Panc1 (cell line): ENCODE measurements at regions not wholly inside any gene's neighbourhood (a gene's known extent, or its start where the extent isn't known, plus 50 kb on each side); places are given as distances from the start of the nearest gene placed in this dataset.

ENCODE experiments used
- ATAC-seq: fragments of 200-7000 bp; cut with Tn5 transposase; 2 replicates; pipeline ENCODE4 v1.9.1; 2020; ENCODE audit warnings: mild to moderate bottlenecking, moderate library complexity
- BruUV-seq: library from RNA; stranded (reverse); fragments of 400-500 nt; replicated peaks from 2 replicates; lab custom pipeline; 2021; lab: Mats Ljungman, UMichigan
- CTCF ChIA-PET: fragments of 300-600 bp; sonication (Branson Sonifier 250); formaldehyde crosslinking; loops from one replicate; lab custom pipeline; 2022; ENCODE audit warnings: antibody characterized with exemption; lab: Charles Lee
- POLR2A ChIA-PET: fragments of 300-600 bp; sonication (Branson Sonifier 250); formaldehyde crosslinking; loops from one replicate; lab custom pipeline; 2022; ENCODE audit warnings: antibody characterized with exemption; lab: Charles Lee
- DNase-seq: peaks from one replicate; pipeline ENCODE4 v3.0.0-alpha.2; 2010; ENCODE audit warnings: low read depth, low spot score
- H3K27ac ChIP-seq: 2 replicates; pipeline ENCODE4 v1.5.1; 2011; ENCODE audit warnings: mild to moderate bottlenecking, low read length, inconsistent platforms
- H3K27me3 ChIP-seq: fragments of 200-500 bp; sonication (Bioruptor generic); 2 replicates; pipeline ENCODE4 v1.6.0; 2014; ENCODE audit warnings: low read length, inconsistent platforms; ENCODE audit not compliant: control insufficient read depth, insufficient read depth
- H3K36me3 ChIP-seq: fragments of 200-500 bp; sonication (Bioruptor generic); 2 replicates; pipeline ENCODE4 v1.5.1; 2014; ENCODE audit warnings: inconsistent platforms, mild to moderate bottlenecking, low read length, moderate library complexity; ENCODE audit not compliant: control insufficient read depth, insufficient read depth
- H3K4me1 ChIP-seq: 2 replicates; pipeline ENCODE4 v1.5.1; 2011; ENCODE audit warnings: inconsistent platforms, mild to moderate bottlenecking, low read length, moderate library complexity; ENCODE audit not compliant: control insufficient read depth, insufficient read depth
- H3K4me3 ChIP-seq, 2 experiments: 2 replicates each; pipeline ENCODE4 v1.5.1; 2011 to 2012; ENCODE audit warnings: low read depth in 2 of 2, low read length in 2 of 2, mild to moderate bottlenecking in 2 of 2, inconsistent platforms in 1 of 2, moderate library complexity in 1 of 2
- H3K9me3 ChIP-seq: fragments of 200-500 bp; sonication (Bioruptor generic); 2 replicates; pipeline ENCODE4 v1.5.1; 2014; ENCODE audit warnings: low read depth, mild to moderate bottlenecking, inconsistent platforms, low read length, moderate library complexity; ENCODE audit not compliant: control insufficient read depth, insufficient read depth
- POLR2AphosphoS5 ChIP-seq: IDR thresholded peaks from 2 replicates; pipeline ENCODE4 v1.6.1; 2012; ENCODE audit warnings: mild to moderate bottlenecking, low read depth, low read length, moderate library complexity
- SIN3A ChIP-seq: IDR thresholded peaks from 2 replicates; pipeline ENCODE4 v1.6.1; 2012; ENCODE audit warnings: low read depth, mild to moderate bottlenecking, low read length, moderate library complexity, borderline replicate concordance; ENCODE audit not compliant: insufficient read depth
- TCF7L2 ChIP-seq: IDR thresholded peaks from 2 replicates; pipeline ENCODE4 v1.6.1; 2011; ENCODE audit warnings: mild to moderate bottlenecking, low read depth, low read length, inconsistent platforms
- in situ Hi-C: cut with HindIII; loops from 2 replicates; pipeline ENCODE4 v1.10.0; 2016; ENCODE audit warnings: low sequenced_read_pairs, low pct_unique_long_range_greater_than_20kb
- intact Hi-C: fragments of 100-400 bp; cut with micrococcal nuclease; formaldehyde crosslinking; loops from one replicate; pipeline ENCODE4 v1.10.0; 2022; ENCODE audit not compliant: unreplicated experiment
- TF ChIP-seq, protein P1 (sequence below), 2 experiments: IDR thresholded peaks; 2 replicates each; pipeline ENCODE4 v1.6.1; 2011 to 2012; ENCODE audit warnings: low read depth in 2 of 2, control low read depth in 1 of 2, low read length in 1 of 2, mild to moderate bottlenecking in 1 of 2, moderate library complexity in 1 of 2; ENCODE audit not compliant: insufficient read depth in 1 of 2
- TF ChIP-seq, protein P2 (sequence below): fragments of 450-650 bp; IDR thresholded peaks from 2 replicates; pipeline ENCODE4 v1.5.1; 2017; ENCODE audit warnings: mild to moderate bottlenecking

DNA sequence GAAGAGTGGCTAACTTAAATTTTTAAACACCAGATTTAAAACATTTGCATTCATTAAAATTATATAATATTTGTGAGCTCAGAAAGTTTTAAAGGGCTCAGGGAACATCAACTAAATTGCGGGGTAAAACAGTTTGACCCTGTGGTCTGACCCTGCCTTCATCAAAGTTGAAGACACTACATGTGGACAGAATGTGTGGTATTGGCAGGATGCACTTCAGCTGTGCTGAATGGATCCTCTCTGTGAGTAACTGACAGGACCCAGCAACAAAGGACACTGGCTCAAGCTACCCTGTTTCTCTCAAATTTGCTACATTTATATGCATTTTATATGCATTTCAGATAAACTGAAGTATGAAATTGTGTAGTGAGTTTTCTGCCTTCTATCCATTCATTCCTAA lies 288.5 kb downstream of the ZNF608 start:
- H3K4me1 ChIP-seq = no peaks in the 10 kb centered on the region
- in situ Hi-C loops (no loop called here), intact Hi-C loops (no loop called here)
- H3K9me3 ChIP-seq = peaks cover 29% of the 10 kb centered on the region; the same call in 1 of the 2 replicates
- TF ChIP-seq POLR2AphosphoS5 = no peak
- TF ChIP-seq TCF7L2 = no peak
- TF ChIP-seq, protein P1, sequence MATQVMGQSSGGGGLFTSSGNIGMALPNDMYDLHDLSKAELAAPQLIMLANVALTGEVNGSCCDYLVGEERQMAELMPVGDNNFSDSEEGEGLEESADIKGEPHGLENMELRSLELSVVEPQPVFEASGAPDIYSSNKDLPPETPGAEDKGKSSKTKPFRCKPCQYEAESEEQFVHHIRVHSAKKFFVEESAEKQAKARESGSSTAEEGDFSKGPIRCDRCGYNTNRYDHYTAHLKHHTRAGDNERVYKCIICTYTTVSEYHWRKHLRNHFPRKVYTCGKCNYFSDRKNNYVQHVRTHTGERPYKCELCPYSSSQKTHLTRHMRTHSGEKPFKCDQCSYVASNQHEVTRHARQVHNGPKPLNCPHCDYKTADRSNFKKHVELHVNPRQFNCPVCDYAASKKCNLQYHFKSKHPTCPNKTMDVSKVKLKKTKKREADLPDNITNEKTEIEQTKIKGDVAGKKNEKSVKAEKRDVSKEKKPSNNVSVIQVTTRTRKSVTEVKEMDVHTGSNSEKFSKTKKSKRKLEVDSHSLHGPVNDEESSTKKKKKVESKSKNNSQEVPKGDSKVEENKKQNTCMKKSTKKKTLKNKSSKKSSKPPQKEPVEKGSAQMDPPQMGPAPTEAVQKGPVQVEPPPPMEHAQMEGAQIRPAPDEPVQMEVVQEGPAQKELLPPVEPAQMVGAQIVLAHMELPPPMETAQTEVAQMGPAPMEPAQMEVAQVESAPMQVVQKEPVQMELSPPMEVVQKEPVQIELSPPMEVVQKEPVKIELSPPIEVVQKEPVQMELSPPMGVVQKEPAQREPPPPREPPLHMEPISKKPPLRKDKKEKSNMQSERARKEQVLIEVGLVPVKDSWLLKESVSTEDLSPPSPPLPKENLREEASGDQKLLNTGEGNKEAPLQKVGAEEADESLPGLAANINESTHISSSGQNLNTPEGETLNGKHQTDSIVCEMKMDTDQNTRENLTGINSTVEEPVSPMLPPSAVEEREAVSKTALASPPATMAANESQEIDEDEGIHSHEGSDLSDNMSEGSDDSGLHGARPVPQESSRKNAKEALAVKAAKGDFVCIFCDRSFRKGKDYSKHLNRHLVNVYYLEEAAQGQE (IDR thresholded peaks at IDR 0.05; ENCODE audit: insufficient read depth in 1 of 2, low read depth in 2 of 2, low read length in 1 of 2) = no peak
- no peak for TF ChIP-seq SIN3A
- TF ChIP-seq, protein P2, sequence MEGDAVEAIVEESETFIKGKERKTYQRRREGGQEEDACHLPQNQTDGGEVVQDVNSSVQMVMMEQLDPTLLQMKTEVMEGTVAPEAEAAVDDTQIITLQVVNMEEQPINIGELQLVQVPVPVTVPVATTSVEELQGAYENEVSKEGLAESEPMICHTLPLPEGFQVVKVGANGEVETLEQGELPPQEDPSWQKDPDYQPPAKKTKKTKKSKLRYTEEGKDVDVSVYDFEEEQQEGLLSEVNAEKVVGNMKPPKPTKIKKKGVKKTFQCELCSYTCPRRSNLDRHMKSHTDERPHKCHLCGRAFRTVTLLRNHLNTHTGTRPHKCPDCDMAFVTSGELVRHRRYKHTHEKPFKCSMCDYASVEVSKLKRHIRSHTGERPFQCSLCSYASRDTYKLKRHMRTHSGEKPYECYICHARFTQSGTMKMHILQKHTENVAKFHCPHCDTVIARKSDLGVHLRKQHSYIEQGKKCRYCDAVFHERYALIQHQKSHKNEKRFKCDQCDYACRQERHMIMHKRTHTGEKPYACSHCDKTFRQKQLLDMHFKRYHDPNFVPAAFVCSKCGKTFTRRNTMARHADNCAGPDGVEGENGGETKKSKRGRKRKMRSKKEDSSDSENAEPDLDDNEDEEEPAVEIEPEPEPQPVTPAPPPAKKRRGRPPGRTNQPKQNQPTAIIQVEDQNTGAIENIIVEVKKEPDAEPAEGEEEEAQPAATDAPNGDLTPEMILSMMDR = no peak
- ATAC-seq = no peak
- BruUV-seq = no TSS peak
- POLR2A ChIA-PET = no interaction called here
- no peaks in the 10 kb centered on the region for H3K36me3 ChIP-seq
- H3K4me3 ChIP-seq = no peak overlapping the region
- DNase-seq = no peak
- H3K27me3 ChIP-seq = no peaks in the 10 kb centered on the region
- CTCF ChIA-PET = no interaction called here
- no peak overlapping the region for H3K27ac ChIP-seq

DNA sequence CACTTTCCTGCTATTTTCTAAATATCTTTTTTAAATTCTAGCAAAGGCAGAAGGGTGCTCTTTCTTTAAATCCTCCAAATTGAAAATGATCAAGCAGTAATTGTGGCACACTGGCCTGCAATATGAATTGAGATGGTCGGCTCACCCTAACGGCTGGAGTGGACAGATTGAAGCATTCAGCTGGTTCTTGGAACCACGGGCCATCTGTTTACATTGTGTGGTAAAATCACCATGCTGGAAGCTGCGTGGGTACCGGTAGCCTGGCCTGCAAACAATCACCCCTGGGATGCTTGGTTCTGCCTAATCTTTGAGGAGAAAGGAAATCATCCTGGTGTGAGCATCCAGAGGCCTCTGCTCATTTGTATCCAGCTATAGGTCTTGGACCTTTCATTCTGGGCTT lies 289.3 kb downstream of the ZNF608 start:
- CTCF ChIA-PET = no interaction called here
- in situ Hi-C loops (no loop called here), intact Hi-C loops (no loop called here)
- Histone ChIP-seq H3K4me1 (no peaks in the 10 kb centered on the region), H3K27ac (no peak overlapping the region), H3K27me3 (no peaks in the 10 kb centered on the region), H3K4me3 (no peak overlapping the region), H3K36me3 (no peaks in the 10 kb centered on the region), H3K9me3 (peaks cover 26% of the 10 kb centered on the region; the same call in 1 of the 2 replicates)
- no peak for ATAC-seq
- POLR2A ChIA-PET = no interaction called here
- DNase-seq = no peak
- no TSS peak for BruUV-seq
- TF ChIP-seq POLR2AphosphoS5 (no peak), SIN3A (no peak), TCF7L2 (no peak)
- TF ChIP-seq, protein P1 (IDR thresholded peaks at IDR 0.05; ENCODE audit: insufficient read depth in 1 of 2, low read depth in 2 of 2, low read length in 1 of 2) = no peak
- TF ChIP-seq, protein P2 = no peak
